SH-SY5Y (cell line): ENCODE measurements at regions not wholly inside any gene's neighbourhood (a gene's known extent, or its start where the extent isn't known, plus 50 kb on each side); places are given as distances from the start of the nearest gene placed in this dataset.

ENCODE experiments used
- GATA2 ChIP-seq: IDR thresholded peaks from 2 replicates; pipeline ENCODE4 v1.6.1; 2011; ENCODE audit warnings: mild to moderate bottlenecking, low read depth, low read length
- GATA3 ChIP-seq: IDR thresholded peaks from 2 replicates; pipeline ENCODE4 v1.6.1; 2011; ENCODE audit warnings: low read depth, mild to moderate bottlenecking, low read length, moderate library complexity

GRCh38 chr1:187046293-187046692, 217.5 kb downstream of the PLA2G4A start:
- TF ChIP-seq GATA3, result no peak
- no peak for TF ChIP-seq GATA2
